Upper lobe of left lung (tissue), 4 donors: ENCODE measurements at regions not wholly inside any gene's neighbourhood (a gene's known extent, or its start where the extent isn't known, plus 50 kb on each side); places are given as distances from the start of the nearest gene placed in this dataset.

Source experiments
- CTCF ChIP-seq, 6 experiments: fragments of 450-650 bp in 4 of 6; fragments of 200-600 bp in 2 of 6; sonication (generic) in 2 of 6; IDR thresholded peaks; one replicate each; pipeline ENCODE4 v1.5.1; 2016 to 2019; ENCODE audit warnings: antibody characterized with exemption in 6 of 6
- EP300 ChIP-seq, 4 donors: sonication (generic); formaldehyde crosslinking; IDR thresholded peaks; one replicate each; pipeline ENCODE4 v1.5.1; 2017; ENCODE audit warnings: antibody characterized with exemption in 4 of 4, control low read depth in 2 of 4
- POLR2A ChIP-seq, 4 donors: fragments of 450-650 bp; IDR thresholded peaks; one replicate each; pipeline ENCODE4 v1.5.1; 2016 to 2017; ENCODE audit warnings: antibody characterized with exemption in 4 of 4, mild to moderate bottlenecking in 2 of 4
- POLR2AphosphoS5 ChIP-seq, 2 donors: sonication (generic); formaldehyde crosslinking; IDR thresholded peaks; one replicate each; pipeline ENCODE4 v1.5.1; 2017; ENCODE audit warnings: antibody characterized with exemption in 2 of 2

GRCh38 chr14:58780605-58781004 is 142.8 kb downstream of the DACT1 start:
- no peak for TF ChIP-seq CTCF (IDR thresholded peaks at IDR 0.05)
- TF ChIP-seq EP300 (IDR thresholded peaks at IDR 0.05): no peak
- TF ChIP-seq POLR2A (IDR thresholded peaks at IDR 0.05): no peak
- TF ChIP-seq POLR2AphosphoS5 (IDR thresholded peaks at IDR 0.05): no peak
